DOHH2 (cell line): ENCODE measurements at regions not wholly inside any gene's neighbourhood (a gene's known extent, or its start where the extent isn't known, plus 50 kb on each side); places are given as distances from the start of the nearest gene placed in this dataset.

Experiments
- CTCF ChIP-seq: fragments of 200-600 bp; sonication (generic); IDR thresholded peaks from one replicate; pipeline ENCODE4 v1.5.1; 2014; ENCODE audit warnings: antibody characterized with exemption, mild to moderate bottlenecking, low read depth, low read length; ENCODE audit not compliant: poor library complexity, severe bottlenecking
- EZH2phosphoT487 ChIP-seq: fragments of 200-600 bp; sonication (generic); IDR thresholded peaks from 2 replicates; pipeline ENCODE4 v1.6.1; 2017; ENCODE audit warnings: borderline replicate concordance, mild to moderate bottlenecking, antibody characterized with exemption, low read length, moderate library complexity, mixed read lengths

GRCh38 chr11:110907629-110908028, 195.4 kb upstream of the ARHGAP20 start:
- no peak for TF ChIP-seq CTCF
- TF ChIP-seq EZH2phosphoT487, result no peak
